H9 (cell line): ENCODE measurements at regions not wholly inside any gene's neighbourhood (a gene's known extent, or its start where the extent isn't known, plus 50 kb on each side); places are given as distances from the start of the nearest gene placed in this dataset.

Experiments
- DNase-seq: peaks from one replicate; pipeline ENCODE4 v3.0.0-alpha.2; 2017
- H2AFZ ChIP-seq: one replicate; pipeline ENCODE4 v1.6.1; 2013; ENCODE audit warnings: mild to moderate bottlenecking, low read length, control low read depth, moderate library complexity
- H2AK5ac ChIP-seq: 2 replicates; pipeline ENCODE4 v1.6.1; 2013; ENCODE audit warnings: low read length, control low read depth, mixed read lengths; ENCODE audit not compliant: insufficient read length
- H2BK120ac ChIP-seq: one replicate; pipeline ENCODE4 v1.6.1; 2013; ENCODE audit warnings: low read depth, mild to moderate bottlenecking, low read length, control low read depth, inconsistent platforms; ENCODE audit not compliant: poor library complexity, severe bottlenecking
- H2BK12ac ChIP-seq: 2 replicates; pipeline ENCODE4 v1.6.1; 2013; ENCODE audit warnings: low read length, control low read depth, mixed read lengths, low read depth; ENCODE audit not compliant: insufficient read length
- H2BK15ac ChIP-seq: 2 replicates; pipeline ENCODE4 v1.6.1; 2013; ENCODE audit warnings: low read depth, low read length, control low read depth
- H2BK20ac ChIP-seq: one replicate; pipeline ENCODE4 v1.6.1; 2013; ENCODE audit warnings: low read depth, mild to moderate bottlenecking, low read length, control low read depth, inconsistent platforms; ENCODE audit not compliant: poor library complexity, severe bottlenecking
- H2BK5ac ChIP-seq: 2 replicates; pipeline ENCODE4 v1.6.1; 2013; ENCODE audit warnings: low read length, control low read depth, mixed read lengths; ENCODE audit not compliant: insufficient read length
- H3K14ac ChIP-seq: 2 replicates; pipeline ENCODE4 v1.6.1; 2013; ENCODE audit warnings: low read length, control low read depth; ENCODE audit not compliant: insufficient read depth
- H3K18ac ChIP-seq: 2 replicates; pipeline ENCODE4 v1.6.1; 2013; ENCODE audit warnings: low read depth, mild to moderate bottlenecking, mixed read lengths, low read length, control low read depth; ENCODE audit not compliant: insufficient read length
- H3K23ac ChIP-seq: 2 replicates; pipeline ENCODE4 v1.6.1; 2013; ENCODE audit warnings: low read length, control low read depth, mixed read lengths, low read depth; ENCODE audit not compliant: insufficient read length
- H3K23me2 ChIP-seq: 2 replicates; pipeline ENCODE4 v1.6.1; 2013; ENCODE audit warnings: low read depth, mild to moderate bottlenecking, mixed read lengths, low read length, control low read depth; ENCODE audit not compliant: insufficient read length, poor library complexity, severe bottlenecking
- H3K27ac ChIP-seq: 2 replicates; pipeline ENCODE4 v1.5.1; 2013; ENCODE audit warnings: low read length, control low read depth, mixed read lengths, low read depth; ENCODE audit not compliant: insufficient read length
- H3K27me3 ChIP-seq: 2 replicates; pipeline ENCODE4 v1.6.1; 2013; ENCODE audit warnings: low read length, control low read depth, inconsistent platforms; ENCODE audit not compliant: insufficient read depth
- H3K4ac ChIP-seq: 2 replicates; pipeline ENCODE4 v1.6.1; 2013; ENCODE audit warnings: low read depth, mild to moderate bottlenecking, control low read depth, inconsistent platforms, low read length, moderate library complexity
- H3K4me1 ChIP-seq: 2 replicates; pipeline ENCODE4 v1.6.1; 2013; ENCODE audit warnings: low read length, control low read depth, inconsistent platforms; ENCODE audit not compliant: insufficient read depth
- H3K4me2 ChIP-seq: 2 replicates; pipeline ENCODE4 v1.6.1; 2013; ENCODE audit warnings: low read length, control low read depth, mixed read lengths; ENCODE audit not compliant: insufficient read length, insufficient read depth
- H3K56ac ChIP-seq: 2 replicates; pipeline ENCODE4 v1.6.1; 2013; ENCODE audit warnings: low read depth, mild to moderate bottlenecking, mixed read lengths, low read length, control low read depth; ENCODE audit not compliant: insufficient read length
- H3K79me1 ChIP-seq: 2 replicates; pipeline ENCODE4 v1.6.1; 2013; ENCODE audit warnings: low read depth, mild to moderate bottlenecking, moderate library complexity, low read length, control low read depth, inconsistent platforms; ENCODE audit not compliant: insufficient read depth, poor library complexity, severe bottlenecking
- H3K79me2 ChIP-seq: 2 replicates; pipeline ENCODE4 v1.6.1; 2013; ENCODE audit warnings: low read length, control low read depth, inconsistent platforms; ENCODE audit not compliant: insufficient read depth
- H3K9ac ChIP-seq: 2 replicates; pipeline ENCODE4 v1.6.1; 2013; ENCODE audit warnings: low read length, control low read depth, mixed read lengths; ENCODE audit not compliant: insufficient read length; ENCODE audit errors: extremely low read depth
- H3K9me3 ChIP-seq: one replicate; pipeline ENCODE4 v1.6.1; 2013; ENCODE audit warnings: low read depth, low read length, inconsistent platforms; ENCODE audit not compliant: control insufficient read depth
- H3T11ph ChIP-seq: one replicate; pipeline ENCODE4 v1.6.1; 2013; ENCODE audit warnings: mild to moderate bottlenecking, low read length, control low read depth, inconsistent platforms
- H4K20me1 ChIP-seq: one replicate; pipeline ENCODE4 v1.6.1; 2013; ENCODE audit not compliant: control insufficient read depth, insufficient read length, insufficient read depth
- H4K5ac ChIP-seq: 2 replicates; pipeline ENCODE4 v1.6.1; 2013; ENCODE audit warnings: low read depth, mild to moderate bottlenecking, mixed read lengths, low read length, control low read depth; ENCODE audit not compliant: insufficient read length
- H4K8ac ChIP-seq: replicated peaks from 2 replicates; pipeline ENCODE4 v1.6.1; 2013; ENCODE audit warnings: low read length, control low read depth, mixed read lengths, low read depth; ENCODE audit not compliant: insufficient read length
- H4K91ac ChIP-seq: 2 replicates; pipeline ENCODE4 v1.6.1; 2013; ENCODE audit warnings: low read depth, mild to moderate bottlenecking, moderate library complexity, mixed read lengths, low read length, control low read depth; ENCODE audit not compliant: insufficient read length
- H3K27ac Mint-ChIP-seq, 3 experiments: 2 replicates in 2 of 3; 3 replicates in 1 of 3; pipeline ENCODE4 v1.8.0; 2020 to 2021; ENCODE audit warnings: mixed read lengths in 3 of 3, mild to moderate bottlenecking in 1 of 3, moderate library complexity in 1 of 3
- H3K27me3 Mint-ChIP-seq: 2 replicates; pipeline ENCODE4 v1.8.0; 2021; ENCODE audit warnings: low read depth, mild to moderate bottlenecking, moderate library complexity, mixed read lengths
- H3K36me3 Mint-ChIP-seq, 3 experiments: 2 replicates in 2 of 3; 3 replicates in 1 of 3; pipeline ENCODE4 v1.8.0; 2020 to 2021; ENCODE audit warnings: low read depth in 3 of 3, mixed read lengths in 3 of 3; ENCODE audit not compliant: insufficient read depth in 1 of 3
- H3K4me1 Mint-ChIP-seq, 2 experiments: 2 replicates each; pipeline ENCODE4 v1.8.0; 2020; ENCODE audit warnings: mixed read lengths in 2 of 2
- H3K4me3 Mint-ChIP-seq, 2 experiments: 2 replicates in 1 of 2; 3 replicates in 1 of 2; pipeline ENCODE4 v1.8.0; 2020 to 2021; ENCODE audit warnings: mild to moderate bottlenecking in 2 of 2, mixed read lengths in 2 of 2, moderate library complexity in 1 of 2
- H3K9me3 Mint-ChIP-seq, 2 experiments: 2 replicates in 1 of 2; 3 replicates in 1 of 2; pipeline ENCODE4 v1.8.0; 2020; ENCODE audit warnings: mild to moderate bottlenecking in 2 of 2, mixed read lengths in 2 of 2, moderate library complexity in 1 of 2
- CTCF ChIP-seq: fragments of 200-600 bp; sonication (generic); conservative IDR thresholded peaks from 3 replicates; pipeline ENCODE4 v1.8.0; 2021; ENCODE audit warnings: antibody characterized with exemption, mild to moderate bottlenecking

GRCh38 chr2:201947287-201947686, 86.4 kb upstream of the FZD7 start:
- no peaks in the 10 kb centered on the region for H3K79me2 ChIP-seq
- H2BK5ac ChIP-seq = no peak overlapping the region
- H3K9ac ChIP-seq = no peak overlapping the region
- Mint-ChIP-seq H3K4me1 (peaks cover 53 to 55% of the 10 kb centered on the region in 2 experiments), H3K36me3 (peaks cover 3 to 11% (median 4%) of the 10 kb centered on the region in 3 experiments; a peak in 5 of 7 replicates), H3K27ac (no peak overlapping the region), H3K27me3 (no peaks in the 10 kb centered on the region), H3K4me3 (no peak overlapping the region), H3K9me3 (no peaks in the 10 kb centered on the region)
- no peak overlapping the region for H3K4me2 ChIP-seq
- no peak overlapping the region for H3K14ac ChIP-seq
- no peak overlapping the region for H4K91ac ChIP-seq
- H3K18ac ChIP-seq = no peak overlapping the region
- H2BK20ac ChIP-seq = no peak overlapping the region
- H2AK5ac ChIP-seq = no peak overlapping the region
- no peak overlapping the region for H2BK120ac ChIP-seq
- H3K4ac ChIP-seq = no peak overlapping the region
- H3K23me2 ChIP-seq = no peaks in the 10 kb centered on the region
- no peak overlapping the region for H3T11ph ChIP-seq
- H4K20me1 ChIP-seq = no peaks in the 10 kb centered on the region
- H4K8ac ChIP-seq = no peak overlapping the region
- H2BK15ac ChIP-seq = no peak overlapping the region
- H3K56ac ChIP-seq = no peak overlapping the region
- no peak overlapping the region for H2AFZ ChIP-seq
- TF ChIP-seq CTCF = no peak
- no peak for DNase-seq
- H4K5ac ChIP-seq = no peak overlapping the region
- H2BK12ac ChIP-seq = no peak overlapping the region
- H3K9me3 ChIP-seq = no peaks in the 10 kb centered on the region
- H3K4me1 ChIP-seq = peaks cover 5% of the 10 kb centered on the region; the same call in 1 of the 2 replicates
- no peak overlapping the region for H3K23ac ChIP-seq
- no peaks in the 10 kb centered on the region for H3K27me3 ChIP-seq
- H3K27ac ChIP-seq = no peak overlapping the region
- no peaks in the 10 kb centered on the region for H3K79me1 ChIP-seq
